Karpas-422 (cell line): ENCODE measurements at regions not wholly inside any gene's neighbourhood (a gene's known extent, or its start where the extent isn't known, plus 50 kb on each side); places are given as distances from the start of the nearest gene placed in this dataset.

Experiments
- DNase-seq: peaks from one replicate; pipeline ENCODE4 v3.0.0-alpha.2; 2015
- H2AFZ ChIP-seq: fragments of 200-600 bp; sonication (generic); 2 replicates; pipeline ENCODE4 v1.6.1; 2014; ENCODE audit warnings: antibody characterized with exemption, low read length, mixed read lengths
- H3K27ac ChIP-seq: fragments of 200-600 bp; sonication (generic); 2 replicates; pipeline ENCODE4 v1.5.1; 2014; ENCODE audit warnings: mild to moderate bottlenecking, low read length, moderate library complexity
- H3K27me3 ChIP-seq: fragments of 200-600 bp; sonication (generic); 2 replicates; pipeline ENCODE4 v1.6.1; 2014; ENCODE audit warnings: low read length, mixed read lengths
- H3K36me3 ChIP-seq: fragments of 200-600 bp; sonication (generic); 2 replicates; pipeline ENCODE4 v1.6.1; 2014; ENCODE audit warnings: low read length, mixed read lengths; ENCODE audit not compliant: insufficient read depth
- H3K4me1 ChIP-seq: fragments of 200-600 bp; sonication (generic); 2 replicates; pipeline ENCODE4 v1.6.1; 2014; ENCODE audit warnings: mild to moderate bottlenecking, low read length, mixed read lengths
- H3K4me2 ChIP-seq: fragments of 200-600 bp; sonication (generic); 2 replicates; pipeline ENCODE4 v1.6.1; 2014; ENCODE audit warnings: low read length, low read depth, mild to moderate bottlenecking; ENCODE audit not compliant: poor library complexity, severe bottlenecking
- H3K4me3 ChIP-seq: fragments of 200-600 bp; sonication (generic); 2 replicates; pipeline ENCODE4 v1.5.1; 2014; ENCODE audit warnings: mild to moderate bottlenecking, antibody characterized with exemption, low read length, mixed read lengths
- H3K79me2 ChIP-seq: fragments of 200-600 bp; sonication (generic); 2 replicates; pipeline ENCODE4 v1.6.1; 2014; ENCODE audit warnings: mild to moderate bottlenecking, low read length, mixed read lengths
- H3K9ac ChIP-seq: fragments of 200-600 bp; sonication (generic); 2 replicates; pipeline ENCODE4 v1.6.0; 2014; ENCODE audit warnings: low read length
- H3K9me2 ChIP-seq: fragments of 200-600 bp; sonication (generic), shearing (Covaris generic); replicated peaks from 2 replicates; pipeline ENCODE4 v1.6.0; 2014; ENCODE audit warnings: mild to moderate bottlenecking, low read length, moderate library complexity; ENCODE audit not compliant: insufficient read depth
- H3K9me3 ChIP-seq: fragments of 300-700, 200-600 bp; sonication (generic); 2 replicates; pipeline ENCODE4 v1.6.1; 2014; ENCODE audit warnings: low read length, mixed read lengths
- H4K20me1 ChIP-seq: fragments of 200-600 bp; sonication (generic); 2 replicates; pipeline ENCODE4 v1.6.1; 2014; ENCODE audit warnings: mild to moderate bottlenecking, antibody characterized with exemption, low read length, low read depth; ENCODE audit not compliant: insufficient read depth

DNA sequence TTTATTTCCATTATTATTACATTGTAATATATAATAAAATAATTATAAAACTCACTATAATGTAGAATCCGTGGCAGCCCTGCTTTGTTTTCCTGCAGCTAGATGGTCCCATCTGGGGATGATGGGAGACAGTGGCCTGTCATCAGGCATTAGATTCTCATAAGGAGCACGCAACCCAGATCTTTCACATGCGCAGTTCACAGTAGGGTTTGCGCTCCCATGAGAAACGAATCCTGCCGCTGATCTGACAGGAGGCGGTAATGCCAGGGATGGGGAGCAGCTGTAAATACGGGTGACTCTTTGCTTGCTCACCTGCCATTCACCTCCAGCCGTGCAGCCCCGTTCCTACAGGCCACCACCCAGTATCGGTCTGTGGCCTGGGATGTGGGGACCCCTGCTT lies 1879.3 kb upstream of the WWC1 start:
- Histone ChIP-seq H3K36me3 (no peaks in the 10 kb centered on the region), H3K4me3 (no peak overlapping the region), H3K4me1 (no peaks in the 10 kb centered on the region), H3K9me3 (peaks cover 24% of the 10 kb centered on the region), H3K27ac (no peak overlapping the region), H3K79me2 (no peaks in the 10 kb centered on the region), H3K9me2 (no peaks in the 10 kb centered on the region), H3K9ac (no peak overlapping the region), H3K27me3 (no peaks in the 10 kb centered on the region), H3K4me2 (no peak overlapping the region), H2AFZ (no peak overlapping the region), H4K20me1 (no peaks in the 10 kb centered on the region)
- no peak for DNase-seq

- Histone ChIP-seq H3K9me2 (no peaks in the 10 kb centered on the region), H3K27me3 (no peaks in the 10 kb centered on the region), H2AFZ (no peak overlapping the region), H4K20me1 (no peaks in the 10 kb centered on the region), H3K4me3 (no peak overlapping the region), H3K4me1 (no peaks in the 10 kb centered on the region), H3K9me3 (peaks cover 12% of the 10 kb centered on the region), H3K27ac (no peak overlapping the region), H3K36me3 (no peaks in the 10 kb centered on the region), H3K4me2 (no peak overlapping the region), H3K9ac (no peak overlapping the region), H3K79me2 (no peaks in the 10 kb centered on the region)
- no peak for DNase-seq
Observed at GRCh38 chr5:166427211-166427610, 1864.2 kb upstream of the WWC1 start.

GRCh38 chr5:166428264-166428803 lies 1863.1 kb upstream of the WWC1 start:
- Histone ChIP-seq H3K4me3 (no peak overlapping the region), H3K4me1 (no peaks in the 10 kb centered on the region), H3K36me3 (no peaks in the 10 kb centered on the region), H3K9me2 (no peaks in the 10 kb centered on the region), H3K79me2 (no peaks in the 10 kb centered on the region), H3K9me3 (peaks cover 11% of the 10 kb centered on the region), H3K27me3 (no peaks in the 10 kb centered on the region), H4K20me1 (no peaks in the 10 kb centered on the region), H3K27ac (no peak overlapping the region), H2AFZ (no peak overlapping the region), H3K4me2 (no peak overlapping the region), H3K9ac (no peak overlapping the region)
- no peak for DNase-seq

DNA sequence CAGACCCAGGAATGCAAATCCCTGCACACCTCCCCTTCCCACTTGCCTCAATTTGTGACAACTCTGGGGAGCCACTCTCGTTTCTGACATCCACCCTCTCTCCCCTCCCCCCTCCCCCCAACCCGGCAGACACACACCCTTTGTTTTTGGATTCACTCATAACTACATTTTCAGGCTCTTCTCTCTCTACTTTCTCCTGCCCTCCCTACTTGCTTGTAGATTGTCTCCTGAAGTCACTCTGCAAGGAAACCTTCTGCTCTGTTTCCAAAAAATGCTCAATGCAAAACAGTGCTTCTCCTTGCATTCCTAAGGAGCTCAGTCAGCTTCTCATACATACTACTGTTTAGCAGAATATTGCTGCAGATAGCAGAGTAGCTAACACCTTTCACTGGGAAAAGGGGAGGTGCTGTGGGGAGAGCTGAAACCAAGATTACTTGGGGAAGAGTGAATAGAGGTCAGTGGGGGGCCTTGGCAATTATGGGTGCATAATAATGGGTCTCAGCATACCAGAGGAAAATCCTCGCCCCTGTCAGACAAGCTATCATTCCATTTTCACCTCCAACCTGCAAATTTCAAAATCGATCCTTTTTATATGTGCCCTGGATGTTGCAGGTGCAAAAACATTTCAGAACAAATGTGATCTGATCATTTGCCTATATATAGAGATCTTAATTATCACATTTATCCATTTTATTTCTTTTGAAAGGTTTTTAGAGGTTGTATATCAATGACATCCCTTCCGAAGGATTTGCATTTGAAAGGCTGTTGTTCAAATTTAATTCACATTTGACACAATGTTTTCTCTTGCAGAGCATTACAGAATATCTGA lies 1860.7 kb upstream of the WWC1 start:
- H3K36me3 ChIP-seq = no peaks in the 10 kb centered on the region
- H4K20me1 ChIP-seq = no peaks in the 10 kb centered on the region
- no peaks in the 10 kb centered on the region for H3K27me3 ChIP-seq
- H3K9me2 ChIP-seq = no peaks in the 10 kb centered on the region
- no peaks in the 10 kb centered on the region for H3K4me1 ChIP-seq
- no peak overlapping the region for H2AFZ ChIP-seq
- H3K27ac ChIP-seq = no peak overlapping the region
- no peak for DNase-seq
- no peak overlapping the region for H3K4me2 ChIP-seq
- H3K9me3 ChIP-seq = peaks cover 11% of the 10 kb centered on the region
- no peaks in the 10 kb centered on the region for H3K79me2 ChIP-seq
- H3K4me3 ChIP-seq = no peak overlapping the region
- no peak overlapping the region for H3K9ac ChIP-seq

DNA sequence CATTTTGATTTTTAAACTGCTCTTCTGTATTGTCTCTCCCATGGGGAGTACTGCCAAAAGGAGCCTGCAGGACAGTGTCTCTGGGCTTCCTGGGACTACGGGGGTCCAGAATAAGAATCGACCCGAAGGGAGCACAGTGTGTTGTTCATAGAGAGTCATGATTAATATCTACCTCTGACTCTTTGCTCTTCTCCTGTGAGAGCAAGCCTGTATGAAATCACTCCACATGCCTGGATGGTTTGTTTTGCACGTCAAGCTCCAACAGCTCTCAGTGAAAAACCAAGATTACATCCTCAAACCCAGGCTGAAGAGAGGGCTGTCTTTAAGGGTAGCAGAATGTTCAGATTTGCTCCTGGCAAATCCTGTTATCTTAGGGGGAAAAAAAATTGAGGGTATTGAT lies 1860.0 kb upstream of the WWC1 start:
- Histone ChIP-seq H3K4me3 (no peak overlapping the region), H3K27ac (no peak overlapping the region), H2AFZ (no peak overlapping the region), H3K4me1 (no peaks in the 10 kb centered on the region), H3K9me2 (no peaks in the 10 kb centered on the region), H3K36me3 (no peaks in the 10 kb centered on the region), H3K9ac (no peak overlapping the region), H3K79me2 (no peaks in the 10 kb centered on the region), H3K4me2 (no peak overlapping the region), H4K20me1 (no peaks in the 10 kb centered on the region), H3K9me3 (peaks cover 11% of the 10 kb centered on the region), H3K27me3 (no peaks in the 10 kb centered on the region)
- no peak for DNase-seq

DNA sequence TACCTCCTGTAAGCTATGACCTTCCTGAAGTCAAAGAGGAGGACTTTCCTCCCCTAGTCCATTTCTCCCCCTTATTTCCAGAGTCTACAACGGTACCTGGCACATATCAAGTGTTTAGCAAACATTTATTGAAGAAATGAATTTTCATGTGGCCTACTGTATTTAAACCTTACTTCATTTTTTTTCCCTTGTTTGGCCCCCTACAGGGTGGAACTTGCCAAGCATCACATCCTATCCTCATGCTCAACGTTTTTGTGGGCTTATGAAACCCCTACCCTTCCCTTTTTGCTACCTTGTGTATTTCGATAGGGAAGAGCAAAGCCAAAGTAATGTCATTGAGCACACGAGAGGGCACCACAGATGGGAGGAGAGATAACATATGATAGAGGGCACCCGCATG lies 1857.8 kb upstream of the WWC1 start:
- Histone ChIP-seq H3K27me3 (no peaks in the 10 kb centered on the region), H3K27ac (no peak overlapping the region), H3K36me3 (no peaks in the 10 kb centered on the region), H3K9me2 (no peaks in the 10 kb centered on the region), H3K4me1 (no peaks in the 10 kb centered on the region), H3K79me2 (no peaks in the 10 kb centered on the region), H2AFZ (no peak overlapping the region), H3K4me3 (no peak overlapping the region), H3K4me2 (no peak overlapping the region), H4K20me1 (no peaks in the 10 kb centered on the region), H3K9me3 (peaks cover 11% of the 10 kb centered on the region), H3K9ac (no peak overlapping the region)
- no peak for DNase-seq

DNA sequence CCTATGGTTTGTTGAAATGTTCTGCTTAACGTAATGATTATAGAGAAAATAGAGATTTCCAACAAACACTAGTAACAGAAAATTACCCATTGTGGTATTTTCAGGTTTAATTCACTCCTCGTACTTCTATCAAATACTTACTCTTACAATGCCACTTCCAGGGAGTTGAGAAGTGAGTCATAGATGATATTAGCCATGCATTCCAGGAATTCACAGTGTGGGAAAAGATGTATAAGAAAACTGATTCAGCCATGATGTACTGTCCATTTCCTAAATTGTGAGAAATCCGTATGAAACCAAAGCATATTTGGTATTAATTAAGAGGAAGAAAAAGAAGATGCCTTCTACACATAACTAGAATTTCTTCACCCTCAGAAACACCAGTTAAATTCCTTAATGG lies 1854.6 kb upstream of the WWC1 start:
- H3K4me2 ChIP-seq = no peak overlapping the region
- H3K27ac ChIP-seq = no peak overlapping the region
- H3K4me3 ChIP-seq = no peak overlapping the region
- H3K36me3 ChIP-seq = no peaks in the 10 kb centered on the region
- no peak for DNase-seq
- no peak overlapping the region for H3K9ac ChIP-seq
- H3K9me2 ChIP-seq = no peaks in the 10 kb centered on the region
- no peaks in the 10 kb centered on the region for H3K4me1 ChIP-seq
- H3K9me3 ChIP-seq = peaks cover 7% of the 10 kb centered on the region
- no peaks in the 10 kb centered on the region for H4K20me1 ChIP-seq
- H3K79me2 ChIP-seq = no peaks in the 10 kb centered on the region
- H2AFZ ChIP-seq = no peak overlapping the region
- no peaks in the 10 kb centered on the region for H3K27me3 ChIP-seq

GRCh38 chr5:166486348-166486747 lies 1805.1 kb upstream of the WWC1 start:
- Histone ChIP-seq H3K9ac (no peak overlapping the region), H3K9me2 (no peaks in the 10 kb centered on the region), H3K9me3 (peaks cover 30% of the 10 kb centered on the region), H3K4me1 (no peaks in the 10 kb centered on the region), H4K20me1 (no peaks in the 10 kb centered on the region), H3K79me2 (no peaks in the 10 kb centered on the region), H3K27me3 (no peaks in the 10 kb centered on the region), H3K4me3 (no peak overlapping the region), H3K4me2 (no peak overlapping the region), H3K27ac (no peak overlapping the region), H2AFZ (no peak overlapping the region), H3K36me3 (no peaks in the 10 kb centered on the region)
- DNase-seq = no peak
